SKM-1 treated with dmso at 0.1 percent for 144 hours (cell line): ENCODE measurements at regions not wholly inside any gene's neighbourhood (a gene's known extent, or its start where the extent isn't known, plus 50 kb on each side); places are given as distances from the start of the nearest gene placed in this dataset.
"Not testable (repeated sequence)": the region's sequence is repeated elsewhere in the genome, so short reads cannot be mapped to it uniquely, and the experiment has no call there.

Source experiments
- DNase-seq: peaks from one replicate; lab custom pipeline; 2025; ENCODE audit not compliant: unreplicated experiment; lab: John Stamatoyannopoulos, UW

- peak; percentile 12 for DNase-seq
Observed at GRCh38 chr2:217353591-217353990, 493.7 kb upstream of the TNP1 start.

- no peak for DNase-seq
Observed at GRCh38 chr2:217351378-217351777, 491.5 kb upstream of the TNP1 start.

GRCh38 chr2:217349251-217349650, 489.4 kb upstream of the TNP1 start:
- DNase-seq, result no peak

DNA sequence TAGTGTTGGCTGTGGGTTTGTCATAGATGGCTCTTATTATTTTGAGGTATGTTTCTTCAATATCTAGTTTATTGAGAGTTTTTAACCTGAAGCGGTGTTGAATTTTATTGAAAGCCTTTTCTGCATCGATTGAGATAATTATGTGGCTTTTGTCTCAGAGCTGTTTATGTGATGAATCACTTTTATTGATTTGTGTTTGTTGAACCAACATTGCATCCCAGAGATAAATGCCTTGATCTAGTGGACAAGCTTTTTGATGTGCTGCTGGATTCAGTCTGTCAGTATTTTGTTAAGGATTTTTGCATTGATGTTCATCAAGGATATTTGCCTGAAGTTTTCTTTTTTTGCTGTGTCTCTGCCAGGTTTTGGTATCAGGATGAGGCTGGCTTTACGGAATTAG, 487.8 kb upstream of the TNP1 start:
- DNase-seq, result not testable (repeated sequence)

DNA sequence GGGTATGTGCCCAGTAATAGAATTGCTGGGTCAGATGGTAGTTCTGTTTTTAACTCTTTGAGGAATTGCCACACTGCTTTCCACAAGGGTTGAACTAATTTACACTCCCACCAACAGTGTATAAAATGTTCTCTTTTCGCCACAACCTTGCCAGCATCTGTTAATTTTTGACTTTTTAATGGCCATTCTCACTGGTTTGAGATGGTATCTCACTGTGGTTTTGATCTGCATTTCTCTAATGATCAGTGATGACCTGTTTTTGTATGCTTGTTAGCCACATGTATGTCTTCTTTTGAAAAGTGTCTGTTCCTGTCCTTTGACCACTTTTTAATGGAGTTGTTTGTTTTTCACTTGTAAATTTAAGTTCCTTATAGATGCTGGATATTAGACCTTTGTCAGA, 486.2 kb upstream of the TNP1 start:
- DNase-seq, result not testable (repeated sequence)

- no peak for DNase-seq
Observed at GRCh38 chr2:217340899-217341298, 481.0 kb upstream of the TNP1 start.

GRCh38 chr2:217340176-217340575, 480.3 kb upstream of the TNP1 start:
- DNase-seq, result no peak

DNA sequence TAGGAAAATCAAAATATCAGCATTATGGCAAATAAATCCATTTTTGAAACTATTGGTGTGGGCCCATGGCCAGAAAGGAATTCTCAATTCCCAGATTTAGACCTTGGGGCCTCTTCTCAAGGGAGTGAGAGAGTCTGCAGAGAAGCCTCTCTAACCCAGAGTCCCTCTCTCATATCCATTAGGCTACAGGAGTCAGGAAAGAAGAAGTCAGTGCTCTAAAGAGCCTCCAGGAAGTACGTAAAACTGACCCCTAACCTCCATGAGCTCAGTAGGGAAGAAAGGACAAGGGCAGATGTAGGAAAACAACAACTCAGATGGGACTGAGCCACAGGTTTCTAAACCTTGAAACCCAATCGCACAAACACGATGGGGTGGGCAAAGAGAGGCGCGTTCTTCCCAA, 479.9 kb upstream of the TNP1 start:
- no peak for DNase-seq

DNA sequence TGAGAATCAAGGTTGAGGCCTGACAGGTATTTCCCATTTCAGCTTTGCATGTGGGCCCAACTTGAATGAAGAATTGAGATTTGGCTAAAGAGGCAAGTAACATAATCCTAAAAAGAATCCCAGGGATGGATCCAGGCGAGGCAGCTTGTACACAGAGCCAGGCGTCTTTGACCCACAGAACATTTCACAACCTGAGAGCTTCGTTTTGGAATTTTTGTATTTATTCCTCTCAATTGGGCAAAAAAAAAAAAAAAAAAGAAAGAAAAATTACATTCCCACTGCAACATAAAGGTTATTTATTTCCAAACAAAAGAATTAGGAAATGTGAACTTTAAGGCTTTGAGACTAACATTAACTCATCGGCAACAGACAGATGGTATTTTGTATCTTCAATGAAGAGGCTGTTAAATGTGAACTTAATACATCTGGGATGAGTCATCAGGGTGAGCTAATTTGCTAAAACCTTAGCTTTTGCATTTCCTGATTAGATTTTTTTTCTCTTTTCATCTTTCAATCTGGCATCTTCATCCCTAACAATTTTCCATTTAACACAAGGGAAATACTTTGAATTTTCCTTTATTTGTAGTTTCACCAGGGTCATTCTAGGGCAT, 478.5 kb upstream of the TNP1 start:
- no peak for DNase-seq

- DNase-seq, result no peak
Observed at GRCh38 chr2:217337771-217338170, 477.9 kb upstream of the TNP1 start.

DNA sequence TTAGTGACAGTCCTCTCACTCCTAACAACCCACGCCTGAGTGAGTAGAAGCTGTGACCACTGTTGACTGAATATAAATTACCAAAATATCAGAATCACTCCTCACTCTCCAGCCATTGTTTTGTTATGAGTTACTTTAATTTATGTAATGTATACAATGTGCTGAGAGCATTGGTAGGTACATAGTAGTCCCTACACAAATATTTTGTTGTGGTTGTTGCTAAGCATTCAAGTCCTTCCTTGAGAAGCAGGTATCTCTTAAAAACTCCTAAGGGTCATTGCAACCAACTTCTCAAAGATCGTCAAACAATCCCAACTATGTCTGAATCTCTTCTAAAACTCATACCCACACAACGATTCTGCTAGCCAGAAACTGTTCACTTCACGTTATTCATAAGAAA, 476.8 kb upstream of the TNP1 start:
- no peak for DNase-seq

DNA sequence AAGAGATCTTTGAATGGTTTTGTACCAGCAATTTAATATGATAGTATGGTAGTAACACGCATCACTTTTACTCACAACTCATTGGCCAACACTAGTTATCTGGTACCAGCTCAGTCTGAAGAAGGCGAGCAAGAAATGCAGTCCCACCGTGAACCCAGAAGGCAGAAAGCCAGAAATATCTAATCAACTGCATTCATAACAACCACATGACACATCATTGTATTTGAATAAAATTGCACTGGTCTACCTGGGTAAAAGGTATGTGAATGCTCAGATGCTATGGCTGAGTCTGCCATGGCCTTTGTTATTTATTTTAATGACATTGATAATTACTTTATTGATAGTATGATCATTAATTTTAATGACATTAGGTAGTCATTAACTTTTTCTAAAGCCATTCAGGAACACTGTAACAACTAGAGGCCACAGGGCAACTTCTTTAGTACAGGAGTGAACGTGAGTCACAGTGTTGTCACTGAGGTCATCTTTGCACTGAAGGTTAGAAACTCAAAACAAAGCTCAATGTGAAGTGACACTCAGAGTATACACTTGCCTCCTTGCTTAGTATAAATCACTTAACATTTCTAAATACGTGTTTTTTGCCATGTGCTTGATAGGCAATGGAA, 475.6 kb upstream of the TNP1 start:
- DNase-seq, result no peak

- DNase-seq, result no peak
Observed at GRCh38 chr2:217334561-217334960, 474.7 kb upstream of the TNP1 start.

GRCh38 chr2:217332866-217333265, 473.0 kb upstream of the TNP1 start:
- DNase-seq, result no peak

DNA sequence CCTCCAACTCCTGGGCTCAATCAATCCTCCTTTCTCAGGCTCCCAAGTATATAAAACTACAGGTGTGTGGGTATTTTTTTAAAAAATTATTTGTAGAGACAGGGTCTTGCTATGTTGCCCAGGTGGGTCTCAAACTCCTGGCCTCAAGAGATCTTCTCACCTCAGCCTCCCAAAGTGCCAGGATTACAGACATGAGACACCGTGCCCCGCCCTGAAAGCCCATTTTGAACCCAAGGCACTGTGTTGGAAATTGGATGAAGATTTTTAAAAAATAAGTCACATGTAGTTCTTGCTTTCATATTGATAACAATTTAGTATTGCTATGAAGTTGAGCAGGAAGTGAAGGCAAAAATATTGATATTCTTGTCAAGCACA, 472.5 kb upstream of the TNP1 start:
- DNase-seq, result no peak

DNA sequence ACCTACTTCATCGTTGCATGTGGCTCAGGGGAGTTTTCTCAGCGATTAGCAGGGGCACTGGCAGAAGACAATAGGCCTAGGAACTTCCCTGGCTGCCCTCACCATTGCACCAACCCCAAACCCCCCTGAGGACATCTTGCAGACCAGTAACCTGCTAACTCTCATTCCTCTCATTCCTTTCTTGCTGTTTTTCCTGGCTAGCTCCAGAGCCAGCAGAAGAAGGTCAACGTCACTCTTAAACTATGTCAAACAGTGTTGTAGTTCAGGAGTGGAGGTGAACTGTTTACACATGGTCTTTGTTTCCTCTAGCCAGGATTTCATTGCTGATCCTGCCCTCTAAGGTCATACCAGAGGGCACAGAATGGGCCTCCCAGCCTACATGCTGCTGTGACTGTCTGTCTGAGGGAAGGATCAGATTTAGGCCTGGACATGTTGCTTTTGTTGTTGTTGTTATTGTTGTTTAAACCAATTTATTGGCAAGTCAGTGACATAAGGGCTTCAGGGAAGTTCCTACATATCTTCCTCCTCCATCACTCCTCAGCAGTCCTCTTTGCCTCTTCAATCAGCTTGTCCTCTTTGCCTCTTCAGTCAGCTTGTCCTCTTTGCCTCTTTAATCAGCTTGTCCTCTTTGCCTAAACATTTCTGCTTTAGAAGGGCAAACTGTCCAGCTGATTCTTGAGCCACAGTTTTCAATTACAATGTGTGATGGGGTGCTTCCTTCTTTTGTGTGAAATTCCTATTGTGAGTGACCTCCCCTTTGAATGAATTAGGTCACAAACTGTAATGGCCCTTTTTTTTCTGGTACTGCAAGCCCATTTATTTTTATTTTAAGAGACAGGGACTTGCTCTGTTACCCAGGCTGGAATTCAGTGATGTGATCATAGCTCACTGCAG, 471.9 kb upstream of the TNP1 start:
- DNase-seq, result no peak

- no peak for DNase-seq
Observed at GRCh38 chr2:217330647-217331046, 470.8 kb upstream of the TNP1 start.

DNA sequence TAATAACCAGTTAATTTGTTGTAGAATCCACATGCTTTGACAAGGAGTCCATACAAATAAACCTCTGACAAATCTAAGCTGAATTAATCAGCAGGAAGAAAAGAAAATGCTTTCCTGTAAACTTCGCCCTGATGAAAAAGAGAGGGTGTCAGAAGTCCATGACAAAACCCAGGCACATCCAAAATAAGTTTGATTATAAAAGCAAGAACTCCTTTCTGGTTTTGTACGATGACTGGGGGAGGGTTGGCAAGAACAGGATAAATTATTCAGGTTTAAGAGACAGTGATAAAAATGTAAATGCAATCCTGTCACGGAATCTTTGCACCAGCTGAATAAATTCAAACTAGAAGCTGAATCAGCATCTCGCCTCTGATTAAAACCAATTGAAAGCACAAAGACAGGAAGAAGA, 469.2 kb upstream of the TNP1 start:
- DNase-seq, result no peak

- no peak for DNase-seq
Observed at GRCh38 chr2:217328622-217328978, 468.7 kb upstream of the TNP1 start.

GRCh38 chr2:217327953-217328621, 468.2 kb upstream of the TNP1 start:
- no peak for DNase-seq

- no peak for DNase-seq
Observed at GRCh38 chr2:217326238-217327022, 466.6 kb upstream of the TNP1 start.
